Inflammatory macrophage (primary cell): ENCODE measurements at regions not wholly inside any gene's neighbourhood (a gene's known extent, or its start where the extent isn't known, plus 50 kb on each side); places are given as distances from the start of the nearest gene placed in this dataset.
"Not testable (repeated sequence)": the region's sequence is repeated elsewhere in the genome, so short reads cannot be mapped to it uniquely, and the experiment has no call there.

Experiments
- DNase-seq, 2 donors: peaks; one replicate each; pipeline ENCODE4 v3.0.0-alpha.2; 2020 to 2022

DNA sequence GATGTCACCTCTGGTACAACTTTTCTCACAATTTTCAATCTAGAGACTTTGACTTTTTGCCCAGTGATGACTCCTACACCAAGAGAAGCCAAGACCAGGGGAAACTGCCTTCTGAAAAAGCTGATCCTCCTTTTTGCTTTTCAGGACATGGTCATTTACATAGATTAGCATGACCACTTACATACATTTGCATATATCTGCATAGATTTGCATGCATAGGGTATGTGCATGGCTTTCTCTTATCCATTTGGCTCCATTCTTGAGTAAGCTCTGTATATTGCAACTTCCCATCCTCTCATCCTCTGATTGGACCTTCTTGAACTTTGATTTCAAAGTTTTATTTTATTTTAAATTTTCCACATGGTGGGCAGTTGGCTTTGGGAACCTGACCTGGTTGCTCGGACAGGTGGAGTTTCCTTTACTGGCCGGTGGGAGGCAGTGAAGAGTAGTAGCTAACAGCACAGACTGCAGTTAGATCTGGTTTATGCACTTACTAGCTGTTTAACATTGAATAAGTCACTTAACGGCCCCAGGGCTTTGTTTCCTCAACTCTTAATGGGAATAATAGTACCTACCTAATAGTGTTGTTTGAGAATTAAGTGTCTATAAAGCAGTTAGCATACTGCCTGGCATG lies 92.9 kb downstream of the GPR139 start:
- DNase-seq: no peak

- DNase-seq: no peak
These were observed 94.1 kb downstream of the GPR139 start for GRCh38 chr16:19979638-19980037.

DNA sequence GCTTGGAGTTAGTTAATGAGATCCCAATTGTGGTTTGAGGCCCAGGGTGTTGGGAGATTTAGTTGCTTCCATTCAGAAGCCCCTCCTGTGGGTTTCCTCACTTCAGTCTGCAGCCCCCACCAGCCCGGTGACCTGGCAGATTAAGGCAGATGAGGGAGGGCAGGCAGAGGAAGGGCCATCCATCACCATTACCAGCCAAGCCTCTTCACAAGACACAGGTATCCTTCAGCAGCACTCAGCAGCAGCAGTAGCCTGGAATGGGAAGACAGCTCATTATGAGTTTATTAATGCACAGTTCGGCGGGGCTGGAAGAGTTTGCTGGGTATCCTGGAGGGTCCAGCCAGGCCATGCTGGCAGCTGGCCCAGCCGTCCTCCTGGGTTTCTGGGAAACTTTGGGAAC lies 90.0 kb upstream of the GPRC5B start:
- DNase-seq: no peak

DNA sequence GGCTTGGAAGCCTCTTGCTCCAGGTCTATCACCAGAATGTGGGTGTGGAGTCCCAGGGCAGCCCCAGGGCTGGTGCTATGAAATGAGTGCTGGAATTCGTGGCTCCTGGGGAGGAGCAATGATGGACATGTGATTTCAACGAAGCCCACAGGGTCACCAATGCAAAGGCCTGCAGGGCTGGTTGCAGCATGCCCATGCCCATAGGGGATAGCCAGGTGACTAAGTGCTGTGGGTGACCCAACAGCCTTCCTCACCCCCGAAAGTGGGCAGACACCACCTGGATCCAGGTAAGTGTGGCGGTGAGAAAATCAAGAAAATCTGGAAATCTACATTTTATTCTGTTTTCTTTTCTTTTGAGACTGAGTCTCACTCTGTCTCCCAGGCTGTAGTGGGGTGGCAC lies 87.5 kb upstream of the GPRC5B start:
- DNase-seq: no peak

DNA sequence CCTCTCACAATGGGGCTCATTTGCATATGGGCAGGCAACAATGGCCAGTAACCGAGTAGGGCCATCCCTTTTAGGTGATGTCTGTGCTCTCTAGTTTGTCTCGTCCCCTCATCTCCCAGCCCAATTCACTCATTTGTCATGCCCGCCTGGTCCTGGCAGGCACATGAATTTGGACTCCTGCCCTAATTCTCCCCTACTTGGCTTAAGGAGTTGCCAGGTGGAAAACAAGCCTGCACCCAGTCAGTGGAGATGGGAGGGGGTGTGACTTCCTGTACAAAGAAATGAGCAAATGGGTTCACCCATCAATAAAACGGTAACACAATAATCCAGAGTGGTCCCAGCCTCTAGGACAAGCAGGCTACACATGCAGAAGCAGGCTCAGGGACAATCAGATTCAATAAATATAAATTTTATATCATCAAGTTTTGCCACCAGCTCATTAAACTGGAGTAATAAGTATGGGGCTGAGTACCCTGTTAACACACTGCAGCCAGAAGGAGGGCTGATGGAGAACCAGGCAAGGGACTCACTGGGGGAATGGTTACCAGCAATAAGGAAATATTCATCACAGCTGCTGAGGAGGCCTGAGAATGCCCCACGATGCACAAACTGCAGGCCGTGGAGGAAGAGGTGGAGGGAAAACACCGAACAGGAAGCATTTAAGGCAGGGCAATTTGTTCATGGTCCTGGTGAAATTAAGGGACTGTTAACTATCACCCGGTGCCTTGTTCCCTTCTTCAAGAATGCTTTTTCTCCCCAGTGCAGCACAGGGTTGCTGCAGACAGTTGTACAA lies 84.4 kb upstream of the GPRC5B start:
- DNase-seq: no peak

DNA sequence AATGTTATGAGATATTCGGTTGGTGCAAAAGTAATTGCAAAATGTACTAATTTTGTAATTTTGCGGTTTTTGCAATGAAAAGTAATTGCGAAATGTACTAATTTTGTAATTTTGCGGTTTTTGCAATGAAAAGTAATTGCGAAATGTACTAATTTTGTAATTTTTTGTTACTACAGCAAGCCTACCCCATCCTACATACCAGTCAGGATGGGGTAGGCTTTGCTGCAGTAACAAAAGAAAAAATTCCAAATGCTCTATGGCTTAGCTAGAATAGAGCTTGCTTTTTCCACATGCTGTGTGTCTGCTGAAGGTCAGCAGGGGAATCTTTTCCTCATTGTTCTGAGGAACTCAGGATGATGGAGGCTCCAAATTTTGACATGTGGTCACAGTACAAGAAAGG lies 83.3 kb upstream of the GPRC5B start:
- no peak for DNase-seq

DNA sequence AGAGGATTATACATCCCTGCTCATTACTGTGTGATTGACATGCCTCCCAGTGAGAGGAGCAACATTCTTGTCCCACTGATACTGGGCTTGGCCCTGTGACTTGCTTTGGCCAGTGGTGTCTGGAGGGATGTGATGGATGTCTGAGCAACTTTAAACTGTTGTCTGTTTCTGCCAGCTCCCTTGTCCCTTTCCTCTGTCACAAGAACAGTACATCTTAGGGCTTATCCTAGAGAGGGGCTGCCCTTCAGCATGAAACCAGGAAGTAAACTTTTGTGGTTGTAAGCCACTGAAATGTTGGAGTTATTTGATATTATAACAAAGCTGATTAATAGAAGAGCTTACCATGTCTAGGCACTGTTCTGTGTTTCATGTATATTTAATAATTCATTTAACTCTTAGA lies 82.9 kb upstream of the GPRC5B start:
- DNase-seq: no peak

- no peak for DNase-seq
These were observed 78.7 kb upstream of the GPRC5B start for GRCh38 chr16:19963301-19963700.

DNA sequence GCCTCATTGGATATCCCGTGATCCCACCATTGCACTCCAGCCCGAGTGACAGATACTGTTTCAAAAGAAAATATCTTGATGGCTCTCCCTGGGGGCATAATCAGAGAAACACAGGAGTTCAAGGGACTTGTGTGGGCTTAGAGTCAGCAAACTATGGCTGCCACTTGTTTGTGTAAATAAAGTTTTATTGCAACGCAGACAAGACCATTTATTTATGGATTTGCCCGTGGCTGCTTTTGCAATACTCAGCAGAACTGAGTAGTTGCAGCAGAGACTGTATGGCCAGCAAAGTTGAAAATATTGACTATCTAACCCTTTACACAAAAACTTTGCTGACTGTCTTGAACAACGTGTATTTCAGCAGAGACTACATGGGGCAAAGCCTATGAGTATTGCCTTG lies 75.5 kb upstream of the GPRC5B start:
- no peak for DNase-seq

- no peak for DNase-seq
These were observed 75.1 kb upstream of the GPRC5B start for GRCh38 chr16:19959736-19960135.

GRCh38 chr16:19955896-19956295 lies 71.2 kb upstream of the GPRC5B start:
- not testable (repeated sequence) for DNase-seq

DNA sequence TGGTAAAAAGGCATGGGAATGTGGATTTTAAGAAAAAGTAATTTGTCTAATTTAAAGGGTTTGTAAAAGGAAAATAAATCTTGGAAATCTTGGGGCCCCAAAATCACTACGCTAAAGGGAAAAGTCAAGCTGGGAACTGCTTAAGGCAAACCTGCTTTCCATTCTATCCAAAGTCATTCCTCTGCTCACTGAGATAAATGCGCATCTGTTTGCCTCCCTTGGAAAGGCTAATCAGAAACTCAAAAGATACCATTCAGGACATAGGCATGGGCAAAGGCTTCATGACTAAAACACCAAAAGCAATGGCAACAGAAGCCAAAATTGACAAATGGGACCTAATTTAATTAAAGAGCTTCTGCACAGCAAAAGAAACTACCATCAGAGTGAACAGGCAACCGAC lies 70.4 kb upstream of the GPRC5B start:
- DNase-seq: not testable (repeated sequence)

DNA sequence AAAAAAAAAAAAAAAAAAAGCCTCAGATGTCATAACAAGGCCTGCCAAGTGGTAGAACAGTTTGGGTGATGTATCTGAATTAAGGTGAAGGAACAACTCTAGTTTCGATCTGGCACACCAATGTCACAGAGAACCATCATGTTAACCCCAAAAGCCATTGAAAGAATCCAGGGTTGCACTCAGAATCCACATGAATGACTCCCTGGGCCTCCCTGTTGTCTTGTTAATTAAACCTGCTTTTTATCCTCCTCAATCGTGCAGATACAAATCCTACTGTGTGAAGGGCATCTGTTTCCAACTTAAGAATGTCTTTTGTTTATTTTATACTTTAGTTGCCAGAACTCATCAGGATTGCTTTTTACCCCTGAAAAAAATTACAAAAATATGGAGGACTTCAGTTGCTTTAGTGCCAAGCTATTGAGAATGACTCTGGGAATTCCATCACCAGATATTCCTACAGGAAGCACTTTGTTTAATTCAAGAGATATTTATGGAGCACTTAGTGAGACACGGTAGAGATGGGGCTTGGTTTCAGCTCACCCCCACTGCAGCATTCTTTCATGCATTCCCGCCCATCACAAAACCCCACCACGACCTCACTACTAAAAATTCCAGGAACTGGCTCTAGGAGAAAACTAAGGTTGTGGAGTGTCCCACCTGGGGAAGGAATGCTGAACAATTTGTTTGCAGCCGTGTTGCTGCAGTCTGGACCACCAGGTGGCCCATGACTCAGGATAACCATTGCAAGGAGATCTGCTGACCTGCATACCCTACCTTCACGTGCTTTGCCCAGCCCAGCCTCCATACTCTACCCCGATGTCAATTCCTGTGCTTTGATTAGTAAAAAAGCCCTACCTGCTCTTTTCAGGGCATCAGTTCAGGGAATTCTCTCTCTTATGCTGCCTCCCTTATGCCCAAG lies 63.8 kb upstream of the GPRC5B start:
- DNase-seq: no peak

DNA sequence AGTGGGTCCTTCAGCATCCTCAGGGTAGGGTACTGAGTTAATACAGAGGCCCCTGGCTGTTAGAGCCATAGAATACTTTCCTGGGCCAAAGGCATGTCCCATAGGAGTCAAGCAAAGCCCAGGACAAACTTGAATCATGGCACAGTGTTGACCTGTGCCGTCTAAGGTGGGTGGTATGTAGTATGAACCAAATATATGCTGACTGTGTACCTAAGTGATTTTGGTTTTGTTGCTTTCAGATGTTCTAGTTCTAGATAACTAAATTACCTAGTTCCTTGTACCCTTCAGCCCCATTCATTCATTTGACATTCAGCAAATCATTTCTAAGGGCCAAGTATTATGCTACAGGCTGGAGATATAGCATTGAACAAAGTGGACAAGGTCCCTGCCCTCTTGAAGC lies 61.3 kb upstream of the GPRC5B start:
- no peak for DNase-seq

- no peak for DNase-seq
These were observed 55.5 kb upstream of the GPRC5B start for GRCh38 chr16:19940195-19940594.

DNA sequence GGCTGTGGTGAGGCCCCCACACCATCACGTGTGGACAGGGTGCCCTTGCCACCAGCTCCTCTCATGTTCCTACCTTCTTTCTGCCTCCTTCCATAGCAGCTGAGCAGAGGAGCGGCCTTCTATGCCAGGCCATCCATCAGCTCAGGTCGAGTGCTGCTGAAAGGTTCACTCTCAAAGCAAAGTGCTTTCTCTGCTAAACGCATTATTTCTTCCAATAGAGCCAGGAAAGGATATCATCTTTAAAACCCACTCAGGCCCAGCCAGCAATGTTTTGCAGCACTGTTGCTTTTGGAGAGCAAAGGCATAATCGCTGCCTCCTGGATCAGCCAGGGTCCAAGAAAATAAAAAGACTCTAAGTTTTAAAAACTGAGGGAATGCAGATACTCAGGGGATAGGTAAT lies 54.9 kb upstream of the GPRC5B start:
- DNase-seq: no peak

GRCh38 chr16:19938536-19938935 lies 53.9 kb upstream of the GPRC5B start:
- no peak for DNase-seq

DNA sequence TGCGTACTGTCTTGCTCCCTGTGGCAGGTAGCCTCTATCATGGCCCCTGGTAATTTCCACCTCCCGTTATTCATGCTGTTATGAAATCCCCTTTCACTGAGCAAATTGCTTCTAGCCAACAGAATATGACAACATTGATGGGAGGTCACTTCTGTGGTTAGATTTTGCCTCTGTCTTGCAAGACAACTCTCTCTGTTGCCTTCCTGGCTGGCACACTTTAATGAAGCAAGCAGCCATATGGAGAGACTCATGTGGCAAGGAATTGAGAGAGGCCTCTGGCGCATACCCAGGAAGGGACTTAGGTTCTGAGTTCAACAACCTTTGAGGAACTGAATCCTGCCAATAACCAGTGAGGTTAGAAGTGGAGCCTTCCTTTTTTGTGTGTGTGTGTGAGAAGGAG lies 51.8 kb upstream of the GPRC5B start:
- peak in 1 of 2 donors; percentile 2 for DNase-seq

GRCh38 chr16:19935694-19936093 lies 51.0 kb upstream of the GPRC5B start:
- DNase-seq: no peak
